A549 (cell line): ENCODE measurements at regions not wholly inside any gene's neighbourhood (a gene's known extent, or its start where the extent isn't known, plus 50 kb on each side); places are given as distances from the start of the nearest gene placed in this dataset.

Experiments used
- ATAC-seq, 2 experiments: fragments of 200-7000 bp in 1 of 2; fragments of >200 bp in 1 of 2; cut with Nextera tagmentation in 1 of 2; cut with Tn5 transposase in 1 of 2; 3 replicates each; pipeline versions ENCODE4 v1.8.0 to v1.9.1; 2018 to 2020; ENCODE audit warnings: mild to moderate bottlenecking in 1 of 2, moderate library complexity in 1 of 2
- CTCF ChIA-PET: fragments of 300-600 bp; sonication (Branson Sonifier 250); formaldehyde crosslinking; extraction: SDS; loops from one replicate; lab custom pipeline; 2021; ENCODE audit warnings: antibody characterized with exemption, inconsistent platforms; lab: Yijun Ruan, JAX
- POLR2A ChIA-PET: fragments of 350-600 bp; formaldehyde crosslinking; extraction: SDS; loops from one replicate; lab custom pipeline; 2021; ENCODE audit warnings: antibody characterized with exemption, inconsistent platforms; lab: Yijun Ruan, JAX
- DNase-seq, 2 experiments: peaks; one replicate each; pipeline versions ENCODE4 v3.0.0 to v3.0.0-alpha.2; 2011 to 2016; ENCODE audit warnings: low read depth in 1 of 2, low spot score in 1 of 2
- FAIRE-seq: peaks from 2 replicates; lab custom pipeline; 2011; peaks lifted over from hg19 to GRCh38; lab: Jason Lieb, UNC
- H3K27ac ChIP-seq, 2 experiments: fragments of >200 bp; sonication (Bioruptor Twin); formaldehyde crosslinking; 3 replicates each; pipeline ENCODE4 v1.5.1; 2016 to 2017
- H3K4me1 ChIP-seq: fragments of >200 bp; sonication (Bioruptor Twin); formaldehyde crosslinking; 3 replicates; pipeline ENCODE4 v1.6.1; 2016
- H3K4me2 ChIP-seq: fragments of >200 bp; sonication (Bioruptor Twin); formaldehyde crosslinking; 3 replicates; pipeline ENCODE4 v1.6.1; 2016
- H3K4me3 ChIP-seq: fragments of >200 bp; sonication (Bioruptor Twin); formaldehyde crosslinking; 3 replicates; pipeline ENCODE4 v1.5.1; 2016
- H3K9me3 ChIP-seq: fragments of >200 bp; sonication (Bioruptor Twin); formaldehyde crosslinking; 3 replicates; pipeline ENCODE4 v1.6.1; 2016
- BHLHE40 ChIP-seq: IDR thresholded peaks from 2 replicates; pipeline ENCODE4 v1.6.1; 2012; ENCODE audit warnings: low read depth, low read length, inconsistent platforms
- CBX2 ChIP-seq: fragments of 200-600 bp; sonication (generic); IDR thresholded peaks from 2 replicates; pipeline ENCODE4 v1.6.1; 2016; ENCODE audit warnings: low read depth, mild to moderate bottlenecking, borderline replicate concordance
- CEBPB ChIP-seq, 2 experiments: fragments of >200 bp in 1 of 2; sonication (Bioruptor Twin) in 1 of 2; formaldehyde crosslinking in 1 of 2; IDR thresholded peaks; 2 replicates each; pipeline ENCODE4 v1.6.1; 2012 to 2016
- CHD2 ChIP-seq: fragments of 150-350 bp; IDR thresholded peaks from 2 replicates; pipeline ENCODE4 v1.6.1; 2014; ENCODE audit warnings: low read length; ENCODE audit not compliant: partially characterized antibody
- CHD4 ChIP-seq: fragments of 200-600 bp; sonication (generic); IDR thresholded peaks from 2 replicates; pipeline ENCODE4 v1.6.1; 2016; ENCODE audit warnings: antibody characterized with exemption, mild to moderate bottlenecking, borderline replicate concordance
- EHMT2 ChIP-seq: fragments of 200-600 bp; sonication (generic); IDR thresholded peaks from 2 replicates; pipeline ENCODE4 v1.6.1; 2016; ENCODE audit warnings: antibody characterized with exemption, low read depth, mild to moderate bottlenecking, moderate library complexity
- FOSB ChIP-seq: fragments of 250-450 bp; sonication (Bioruptor Pico); IDR thresholded peaks from 2 replicates; pipeline ENCODE4 v1.5.0; 2020; ENCODE audit warnings: mild to moderate bottlenecking, moderate library complexity
- FOSL2 ChIP-seq, 2 experiments: fragments of 450-650 bp in 1 of 2; fragments of >200 bp in 1 of 2; sonication (Bioruptor Twin) in 1 of 2; formaldehyde crosslinking; IDR thresholded peaks; 2 replicates each; pipeline versions ENCODE4 v1.5.0 to v1.6.1; 2016 to 2020; ENCODE audit warnings: mild to moderate bottlenecking in 1 of 2, moderate library complexity in 1 of 2
- HDAC2 ChIP-seq: fragments of 200-600 bp; sonication (generic); IDR thresholded peaks from 2 replicates; pipeline ENCODE4 v1.6.1; 2016
- HOXB13 ChIP-seq: fragments of 250-450 bp; sonication (Bioruptor Pico); IDR thresholded peaks from 2 replicates; pipeline ENCODE4 v1.5.0; 2020; ENCODE audit warnings: low read depth, mild to moderate bottlenecking, moderate library complexity
- JUN ChIP-seq, 2 experiments: fragments of >200 bp; sonication (Bioruptor Twin); formaldehyde crosslinking; IDR thresholded peaks; 2 replicates in 1 of 2; 3 replicates in 1 of 2; pipeline ENCODE4 v1.6.1; 2016 to 2017
- JUNB ChIP-seq: fragments of >200 bp; sonication (Bioruptor Twin); formaldehyde crosslinking; IDR thresholded peaks from 2 replicates; pipeline ENCODE4 v1.6.1; 2016
- KDM5A ChIP-seq: fragments of 200-600 bp; sonication (generic); IDR thresholded peaks from 2 replicates; pipeline ENCODE4 v1.6.1; 2016; ENCODE audit warnings: antibody characterized with exemption, mild to moderate bottlenecking
- MAZ ChIP-seq: fragments of 150-350 bp; IDR thresholded peaks from 2 replicates; pipeline ENCODE4 v1.6.1; 2014; ENCODE audit warnings: antibody characterized with exemption, low read depth, low read length, borderline replicate concordance
- NR3C1 ChIP-seq: fragments of >200 bp; sonication (Bioruptor Twin); formaldehyde crosslinking; IDR thresholded peaks from 3 replicates; pipeline ENCODE4 v1.6.1; 2017
- PHF8 ChIP-seq: fragments of 200-600 bp; sonication (generic); IDR thresholded peaks from 2 replicates; pipeline ENCODE4 v1.6.1; 2016; ENCODE audit warnings: low read depth, mild to moderate bottlenecking, antibody characterized with exemption, moderate library complexity, borderline replicate concordance
- POLR2AphosphoS2 ChIP-seq: conservative IDR thresholded peaks from 2 replicates; pipeline ENCODE4 v1.6.1; 2012; ENCODE audit warnings: low read length, improper control_type of control experiment, inconsistent platforms
- RAD21 ChIP-seq, 2 experiments: fragments of >200 bp in 1 of 2; sonication (Bioruptor Twin) in 1 of 2; formaldehyde crosslinking in 1 of 2; IDR thresholded peaks in 1 of 2; conservative IDR thresholded peaks in 1 of 2; 2 replicates in 1 of 2; 3 replicates in 1 of 2; pipeline ENCODE4 v1.6.1; 2012 to 2018; ENCODE audit warnings: inconsistent platforms in 1 of 2
- RFX5 ChIP-seq: fragments of 450-650 bp; IDR thresholded peaks from 2 replicates; pipeline ENCODE4 v1.7.1; 2014; ENCODE audit warnings: antibody characterized with exemption, mild to moderate bottlenecking, moderate library complexity
- ZFP36 ChIP-seq: fragments of 450-650 bp; IDR thresholded peaks from 2 replicates; pipeline ENCODE4 v1.6.1; 2014; ENCODE audit warnings: borderline replicate concordance; ENCODE audit not compliant: partially characterized antibody
- ZSCAN20 ChIP-seq: fragments of 250-450 bp; sonication (Bioruptor Pico); IDR thresholded peaks from 2 replicates; pipeline ENCODE4 v1.8.0; 2022; ENCODE audit warnings: mild to moderate bottlenecking, moderate library complexity
- WGBS: methylation state at CpG from one replicate; pipeline ENCODE4 v1.1.6; 2017; ENCODE audit errors: missing lambda C conversion rate; 5-methylcytosine and 5-hydroxymethylcytosine counted together
- TF ChIP-seq, protein P1 (sequence below): fragments of >200 bp; sonication (Bioruptor Twin); formaldehyde crosslinking; IDR thresholded peaks from 3 replicates; pipeline ENCODE4 v1.5.1; 2016
- TF ChIP-seq, protein P2 (sequence below): IDR thresholded peaks from 2 replicates; pipeline ENCODE4 v1.6.1; 2012
- TF ChIP-seq, protein P3 (sequence below): fragments of 450-650 bp; IDR thresholded peaks from 2 replicates; pipeline ENCODE4 v1.6.1; 2014; ENCODE audit warnings: antibody characterized with exemption
- TF ChIP-seq, protein P4 (sequence below): IDR thresholded peaks from 2 replicates; pipeline ENCODE4 v1.6.1; 2012

DNA sequence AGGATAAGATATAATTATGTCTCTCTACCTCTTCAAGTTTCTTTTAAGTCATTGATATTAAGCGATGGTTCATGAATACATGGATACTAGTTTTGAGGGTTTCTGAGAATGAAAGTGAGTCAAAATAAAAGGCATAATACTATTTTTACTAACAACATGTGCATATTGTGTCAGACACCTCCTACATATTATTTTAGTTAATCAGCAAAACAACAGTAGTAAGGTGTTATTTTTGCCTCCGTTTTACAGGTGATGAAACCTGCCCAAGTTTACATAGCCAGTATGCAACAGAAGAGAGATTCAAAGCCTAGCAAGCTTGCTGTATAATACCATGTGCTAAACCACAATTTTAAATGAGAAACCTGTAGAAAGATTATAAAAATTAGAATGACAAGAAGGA, 544.1 kb downstream of the EPHA5 start:
- CTCF ChIA-PET, result no interaction called here
- no peaks in the 10 kb centered on the region for H3K9me3 ChIP-seq
- POLR2A ChIA-PET, result no interaction called here
- no peak overlapping the region for H3K27ac ChIP-seq
- WGBS, result 60% methylated on average over 2 of the region's 2 CpGs
- no peak overlapping the region for H3K4me2 ChIP-seq
- no peak for ATAC-seq
- TF ChIP-seq EHMT2 (no peak), HDAC2 (no peak), RAD21 (conservative IDR thresholded peaks at IDR 0.05 in 1 of 2, IDR thresholded peaks at IDR 0.05 in 1 of 2) (no peak)
- TF ChIP-seq, all 56 proteins: peak for 0
- H3K4me3 ChIP-seq, result no peak overlapping the region
- no peak for DNase-seq
- FAIRE-seq, result no peak
- no peaks in the 10 kb centered on the region for H3K4me1 ChIP-seq

DNA sequence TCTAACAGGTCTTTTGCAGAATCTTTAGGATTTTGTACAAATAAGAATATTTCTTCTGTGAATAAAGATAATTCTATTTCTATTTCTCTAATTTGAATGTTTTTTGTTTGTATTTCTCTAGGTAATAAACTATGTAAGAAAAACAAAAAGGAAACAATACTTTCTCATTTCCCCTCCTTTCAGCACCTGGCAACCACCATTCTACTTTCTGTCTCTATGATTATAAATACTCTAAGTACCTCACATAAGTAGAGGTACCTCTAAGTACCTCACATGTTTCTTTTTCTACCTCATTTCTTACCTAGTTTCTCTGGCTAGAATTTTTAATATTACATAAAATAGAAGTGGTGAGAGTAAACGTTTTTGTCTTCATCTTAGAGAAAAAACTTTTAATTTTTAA, 550.0 kb downstream of the EPHA5 start:
- TF ChIP-seq RFX5, result no peak
- no peak for TF ChIP-seq CHD2
- TF ChIP-seq, protein P1, sequence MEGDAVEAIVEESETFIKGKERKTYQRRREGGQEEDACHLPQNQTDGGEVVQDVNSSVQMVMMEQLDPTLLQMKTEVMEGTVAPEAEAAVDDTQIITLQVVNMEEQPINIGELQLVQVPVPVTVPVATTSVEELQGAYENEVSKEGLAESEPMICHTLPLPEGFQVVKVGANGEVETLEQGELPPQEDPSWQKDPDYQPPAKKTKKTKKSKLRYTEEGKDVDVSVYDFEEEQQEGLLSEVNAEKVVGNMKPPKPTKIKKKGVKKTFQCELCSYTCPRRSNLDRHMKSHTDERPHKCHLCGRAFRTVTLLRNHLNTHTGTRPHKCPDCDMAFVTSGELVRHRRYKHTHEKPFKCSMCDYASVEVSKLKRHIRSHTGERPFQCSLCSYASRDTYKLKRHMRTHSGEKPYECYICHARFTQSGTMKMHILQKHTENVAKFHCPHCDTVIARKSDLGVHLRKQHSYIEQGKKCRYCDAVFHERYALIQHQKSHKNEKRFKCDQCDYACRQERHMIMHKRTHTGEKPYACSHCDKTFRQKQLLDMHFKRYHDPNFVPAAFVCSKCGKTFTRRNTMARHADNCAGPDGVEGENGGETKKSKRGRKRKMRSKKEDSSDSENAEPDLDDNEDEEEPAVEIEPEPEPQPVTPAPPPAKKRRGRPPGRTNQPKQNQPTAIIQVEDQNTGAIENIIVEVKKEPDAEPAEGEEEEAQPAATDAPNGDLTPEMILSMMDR, result no peak
- no peak for TF ChIP-seq NR3C1
- no peak for TF ChIP-seq ZSCAN20 (CRISPR knock-in tag)
- no peak for TF ChIP-seq HOXB13
- no peak for TF ChIP-seq KDM5A
- no peak for TF ChIP-seq ZFP36
- TF ChIP-seq FOSL2 (IDR thresholded peaks at IDR 0.05), result no peak
- TF ChIP-seq FOSL2 (CRISPR knock-in tag; IDR thresholded peaks at IDR 0.05), result no peak
- TF ChIP-seq BHLHE40, result no peak
- TF ChIP-seq, protein P2, sequence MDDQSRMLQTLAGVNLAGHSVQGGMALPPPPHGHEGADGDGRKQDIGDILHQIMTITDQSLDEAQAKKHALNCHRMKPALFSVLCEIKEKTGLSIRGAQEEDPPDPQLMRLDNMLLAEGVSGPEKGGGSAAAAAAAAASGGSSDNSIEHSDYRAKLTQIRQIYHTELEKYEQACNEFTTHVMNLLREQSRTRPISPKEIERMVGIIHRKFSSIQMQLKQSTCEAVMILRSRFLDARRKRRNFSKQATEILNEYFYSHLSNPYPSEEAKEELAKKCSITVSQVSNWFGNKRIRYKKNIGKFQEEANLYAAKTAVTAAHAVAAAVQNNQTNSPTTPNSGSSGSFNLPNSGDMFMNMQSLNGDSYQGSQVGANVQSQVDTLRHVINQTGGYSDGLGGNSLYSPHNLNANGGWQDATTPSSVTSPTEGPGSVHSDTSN, result no peak
- TF ChIP-seq POLR2AphosphoS2, result no peak
- no peak for TF ChIP-seq FOSB (CRISPR knock-in tag)
- TF ChIP-seq CHD4, result no peak
- 3% methylated on average over 1 of the region's 1 CpG for WGBS
- no peak for FAIRE-seq

DNA sequence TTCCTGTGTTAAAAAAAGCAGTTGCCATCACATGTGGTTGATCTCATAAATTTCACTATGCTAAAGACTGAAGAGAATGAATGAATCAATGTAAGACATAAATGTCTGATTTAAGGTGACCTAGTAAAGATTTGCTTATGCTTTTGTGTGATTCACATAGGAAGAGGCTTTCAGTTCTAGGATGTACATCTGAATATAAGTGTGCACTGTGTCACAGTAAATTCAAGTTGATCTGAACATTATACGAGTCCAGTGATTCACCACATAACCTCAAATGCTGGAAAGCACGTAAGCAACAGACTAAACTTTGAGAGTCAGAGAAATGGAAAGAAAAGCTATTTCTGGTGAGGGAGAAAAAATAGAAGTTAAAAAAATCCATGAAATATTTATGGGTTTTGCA, 567.9 kb downstream of the EPHA5 start:
- TF ChIP-seq, protein P3, sequence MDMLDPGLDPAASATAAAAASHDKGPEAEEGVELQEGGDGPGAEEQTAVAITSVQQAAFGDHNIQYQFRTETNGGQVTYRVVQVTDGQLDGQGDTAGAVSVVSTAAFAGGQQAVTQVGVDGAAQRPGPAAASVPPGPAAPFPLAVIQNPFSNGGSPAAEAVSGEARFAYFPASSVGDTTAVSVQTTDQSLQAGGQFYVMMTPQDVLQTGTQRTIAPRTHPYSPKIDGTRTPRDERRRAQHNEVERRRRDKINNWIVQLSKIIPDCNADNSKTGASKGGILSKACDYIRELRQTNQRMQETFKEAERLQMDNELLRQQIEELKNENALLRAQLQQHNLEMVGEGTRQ, result no peak
- TF ChIP-seq, protein P4, sequence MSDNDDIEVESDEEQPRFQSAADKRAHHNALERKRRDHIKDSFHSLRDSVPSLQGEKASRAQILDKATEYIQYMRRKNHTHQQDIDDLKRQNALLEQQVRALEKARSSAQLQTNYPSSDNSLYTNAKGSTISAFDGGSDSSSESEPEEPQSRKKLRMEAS, result no peak
- TF ChIP-seq KDM5A, result no peak
- no peak for TF ChIP-seq CHD2
- no peak for TF ChIP-seq PHF8
- no peak for TF ChIP-seq JUNB
- no peak for TF ChIP-seq MAZ
- TF ChIP-seq, protein P2, result no peak
- no peak for TF ChIP-seq CEBPB (IDR thresholded peaks at IDR 0.05)
- no peak for TF ChIP-seq JUN (IDR thresholded peaks at IDR 0.05)
- TF ChIP-seq CBX2, result no peak
- no peak overlapping the region for H3K27ac ChIP-seq
- no peak overlapping the region for H3K4me2 ChIP-seq
- H3K4me3 ChIP-seq, result no peak overlapping the region
- ChIA-PET POLR2A (no interaction called here), CTCF (no interaction called here)
- WGBS, result 67% methylated on average over 2 of the region's 2 CpGs
- ATAC-seq, result no peak
- H3K9me3 ChIP-seq, result no peaks in the 10 kb centered on the region
- no peak for DNase-seq
- no peaks in the 10 kb centered on the region for H3K4me1 ChIP-seq
- no peak for FAIRE-seq

More for the DNA sequence above, 550.0 kb downstream of the EPHA5 start:
- H3K4me2 ChIP-seq, result no peak overlapping the region
- H3K9me3 ChIP-seq, result no peaks in the 10 kb centered on the region
- CTCF ChIA-PET, result no interaction called here
- no peak overlapping the region for H3K4me3 ChIP-seq
- DNase-seq (no peak), ATAC-seq (no peak)
- H3K27ac ChIP-seq, result no peak overlapping the region
- H3K4me1 ChIP-seq, result no peaks in the 10 kb centered on the region
- POLR2A ChIA-PET, result no interaction called here
